ENCODE measurements at regions not wholly inside any gene's neighbourhood (a gene's known extent, or its start where the extent isn't known, plus 50 kb on each side); places are given as distances from the start of the nearest gene placed in this dataset.

DNA sequence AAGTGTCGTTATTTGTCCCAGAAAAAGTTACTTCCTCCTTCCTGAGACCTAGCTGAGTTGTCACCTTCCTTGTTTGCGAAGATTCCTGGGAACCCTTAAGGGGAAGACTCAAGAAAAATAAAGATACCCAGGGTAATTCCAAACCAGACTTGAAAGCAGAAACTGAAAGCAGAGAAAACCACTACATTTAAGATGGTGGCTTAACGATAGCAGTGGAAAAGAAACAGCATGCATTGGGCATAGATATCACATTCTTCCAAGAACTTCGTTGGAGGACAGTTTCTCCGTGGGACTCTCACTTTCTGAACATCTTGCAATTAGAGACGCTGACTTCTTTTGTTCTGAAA lies 89.1 kb downstream of the FAM76B start:
- intact Hi-C loops (cut with micrococcal nuclease) = loop anchor here (5.0 to 10.0 kb wide), 2 partner anchors 296 to 727 kb away; no protein-coding TSS in a partner anchor
- POLR2A ChIA-PET (ENCODE audit: unreplicated experiment) = no interaction called here

More for the DNA sequence above, 89.1 kb downstream of the FAM76B start:
- no peak overlapping the region for H3K4me2 ChIP-seq (ENCODE audit: low read depth, low read length)
- H3K79me1 ChIP-seq (ENCODE audit: low read depth in 1 of 2, low read length in 2 of 2) = no peaks in the 10 kb centered on the region
- H4K5ac ChIP-seq (ENCODE audit: low read depth, low read length) = peak overlapping the region; percentile 32; the same call in 1 of the 2 replicates
- H3K9me1 ChIP-seq (ENCODE audit: insufficient read depth, low read length) = no peaks in the 10 kb centered on the region
- 0 out of 2 replicates have a peak overlapping the region, but pooled peaks have one; percentile 34 for H2BK20ac ChIP-seq (ENCODE audit: low read depth, low read length)
- no peak overlapping the region; the same call in 1 of the 2 replicates for H2AK5ac ChIP-seq (ENCODE audit: low read depth, low read length)
- peak overlapping the region; percentile 60; the same call in 1 of the 2 replicates for H3K18ac ChIP-seq (ENCODE audit: low read depth, low read length)
- H3K9ac ChIP-seq (ENCODE audit: low read depth, low read length) = no peak overlapping the region
- H3K4me3 ChIP-seq (ENCODE audit: insufficient read depth, low read depth, low read length) = no peak overlapping the region
- CTCF ChIA-PET = no interaction called here
- no peak overlapping the region for H3K4ac ChIP-seq (ENCODE audit: low read depth, low read length)
- TF ChIP-seq FOS (IDR thresholded peaks at IDR 0.05; ENCODE audit: low read depth, low read length) (no peak), CHD1 (IDR thresholded peaks at IDR 0.05; ENCODE audit: low read depth, low read length) (no peak), RCOR1 (IDR thresholded peaks at IDR 0.05; ENCODE audit: insufficient replicate concordance, low read length) (no peak), MAFK (IDR thresholded peaks at IDR 0.05; ENCODE audit: low read depth, low read length) (no peak), SMC3 (IDR thresholded peaks at IDR 0.05; ENCODE audit: low read depth, low read length) (no peak), RAD21 (IDR thresholded peaks at IDR 0.05; ENCODE audit: low read length) (no peak), NFE2L2 (IDR thresholded peaks at IDR 0.05; ENCODE audit: low read depth, low read length) (no peak), MAZ (IDR thresholded peaks at IDR 0.05; ENCODE audit: borderline replicate concordance, low read depth, low read length) (no peak), RFX5 (IDR thresholded peaks at IDR 0.05; ENCODE audit: low read depth, low read length) (no peak), MXI1 (IDR thresholded peaks at IDR 0.05; ENCODE audit: borderline replicate concordance, low read depth, low read length) (no peak), BHLHE40 (IDR thresholded peaks at IDR 0.05; ENCODE audit: low read depth, low read length) (no peak)
- TF ChIP-seq, protein P1, sequence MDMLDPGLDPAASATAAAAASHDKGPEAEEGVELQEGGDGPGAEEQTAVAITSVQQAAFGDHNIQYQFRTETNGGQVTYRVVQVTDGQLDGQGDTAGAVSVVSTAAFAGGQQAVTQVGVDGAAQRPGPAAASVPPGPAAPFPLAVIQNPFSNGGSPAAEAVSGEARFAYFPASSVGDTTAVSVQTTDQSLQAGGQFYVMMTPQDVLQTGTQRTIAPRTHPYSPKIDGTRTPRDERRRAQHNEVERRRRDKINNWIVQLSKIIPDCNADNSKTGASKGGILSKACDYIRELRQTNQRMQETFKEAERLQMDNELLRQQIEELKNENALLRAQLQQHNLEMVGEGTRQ (IDR thresholded peaks at IDR 0.05; ENCODE audit: low read depth, low read length) = no peak
- TF ChIP-seq, protein P2, sequence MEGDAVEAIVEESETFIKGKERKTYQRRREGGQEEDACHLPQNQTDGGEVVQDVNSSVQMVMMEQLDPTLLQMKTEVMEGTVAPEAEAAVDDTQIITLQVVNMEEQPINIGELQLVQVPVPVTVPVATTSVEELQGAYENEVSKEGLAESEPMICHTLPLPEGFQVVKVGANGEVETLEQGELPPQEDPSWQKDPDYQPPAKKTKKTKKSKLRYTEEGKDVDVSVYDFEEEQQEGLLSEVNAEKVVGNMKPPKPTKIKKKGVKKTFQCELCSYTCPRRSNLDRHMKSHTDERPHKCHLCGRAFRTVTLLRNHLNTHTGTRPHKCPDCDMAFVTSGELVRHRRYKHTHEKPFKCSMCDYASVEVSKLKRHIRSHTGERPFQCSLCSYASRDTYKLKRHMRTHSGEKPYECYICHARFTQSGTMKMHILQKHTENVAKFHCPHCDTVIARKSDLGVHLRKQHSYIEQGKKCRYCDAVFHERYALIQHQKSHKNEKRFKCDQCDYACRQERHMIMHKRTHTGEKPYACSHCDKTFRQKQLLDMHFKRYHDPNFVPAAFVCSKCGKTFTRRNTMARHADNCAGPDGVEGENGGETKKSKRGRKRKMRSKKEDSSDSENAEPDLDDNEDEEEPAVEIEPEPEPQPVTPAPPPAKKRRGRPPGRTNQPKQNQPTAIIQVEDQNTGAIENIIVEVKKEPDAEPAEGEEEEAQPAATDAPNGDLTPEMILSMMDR (conservative IDR thresholded peaks at IDR 0.05; ENCODE audit: low read depth, low read length) = no peak
- H3K27me3 ChIP-seq (ENCODE audit: control insufficient read depth, insufficient read depth, low read length) = no peaks in the 10 kb centered on the region
- H3K56ac ChIP-seq (ENCODE audit: extremely low read depth, insufficient read depth, low read length) = no peak overlapping the region
- no peak overlapping the region for H2AK9ac ChIP-seq (replicated peaks; ENCODE audit: low read depth, low read length, poor library complexity)
- H4K8ac ChIP-seq (ENCODE audit: low read depth in 2 of 2, low read length in 2 of 2) = no peak overlapping the region; a peak in 1 of 4 replicates
- H3K27ac ChIP-seq (ENCODE audit: insufficient read depth, low read length) = no peak overlapping the region
- H2BK120ac ChIP-seq (ENCODE audit: low read depth, low read length) = no peak overlapping the region
- no peaks in the 10 kb centered on the region for H3K9me3 ChIP-seq (ENCODE audit: control insufficient read depth, insufficient read depth, low read length)
- BruUV-seq (replicated peaks) = no TSS peak
- H3K36me3 ChIP-seq (ENCODE audit: control insufficient read depth, insufficient read depth, low read length) = no peaks in the 10 kb centered on the region
- H2AFZ ChIP-seq (replicated peaks; ENCODE audit: low read length, poor library complexity) = no peak overlapping the region
- no peak overlapping the region for H3K23ac ChIP-seq (ENCODE audit: low read depth, low read length)
- H4K91ac ChIP-seq (ENCODE audit: insufficient read depth, low read depth, low read length) = no peak overlapping the region
- in situ Hi-C loops (cut with MboI; ENCODE audit: low sequenced_read_pairs) (no loop called here), dilution Hi-C loops (cut with HindIII; ENCODE audit: low sequenced_read_pairs, unreplicated experiment) (no loop called here)
- 0 out of 3 replicates have a peak overlapping the region, but pooled peaks have one; percentile 8 for H2BK15ac ChIP-seq (ENCODE audit: low read depth, low read length)
- WGBS, 2 experiments (ENCODE audit: extremely low coverage in 2 of 2, insufficient read length in 1 of 2) = no CpG with 5 or more reads among the region's 6 CpGs
- peaks cover 14% of the 10 kb centered on the region for H3K4me1 ChIP-seq (ENCODE audit: control insufficient read depth, insufficient read depth, low read length)
- H2BK5ac ChIP-seq (ENCODE audit: low read depth, low read length, poor library complexity, severe bottlenecking) = no peak overlapping the region
- peak overlapping the region; percentile 24; the same call in 1 of the 2 replicates for H3K14ac ChIP-seq (replicated peaks; ENCODE audit: low read depth, low read length)
- DNase-seq (no peak), ATAC-seq (ENCODE audit: low read depth) (no peak)
- H4K20me1 ChIP-seq (ENCODE audit: insufficient read depth, low read length) = no peaks in the 10 kb centered on the region

Measured in IMR-90 (cell line).